Calu3 (cell line): ENCODE measurements at regions not wholly inside any gene's neighbourhood (a gene's known extent, or its start where the extent isn't known, plus 50 kb on each side); places are given as distances from the start of the nearest gene placed in this dataset.

Experiments
- BruUV-seq: library from RNA; stranded (reverse); fragments of 400-500 nt; replicated peaks from 2 replicates; lab custom pipeline; 2021; lab: Mats Ljungman, UMichigan
- CTCF ChIA-PET: fragments of 300-600 bp; sonication (Branson Sonifier 250); formaldehyde crosslinking; loops from one replicate; lab custom pipeline; 2022; ENCODE audit warnings: antibody characterized with exemption; lab: Charles Lee
- DNase-seq: peaks from one replicate; pipeline ENCODE4 v3.0.0; 2022
- H3K27ac Mint-ChIP-seq: one replicate; pipeline ENCODE4 v1.8.0; 2022; ENCODE audit warnings: mixed read lengths; ENCODE audit not compliant: unreplicated experiment
- H3K27me3 Mint-ChIP-seq: one replicate; pipeline ENCODE4 v1.8.0; 2022; ENCODE audit warnings: mixed read lengths; ENCODE audit not compliant: unreplicated experiment
- H3K36me3 Mint-ChIP-seq: one replicate; pipeline ENCODE4 v1.8.0; 2022; ENCODE audit warnings: mild to moderate bottlenecking, moderate library complexity, mixed read lengths; ENCODE audit not compliant: insufficient read depth, unreplicated experiment
- H3K4me1 Mint-ChIP-seq: one replicate; pipeline ENCODE4 v1.8.0; 2022; ENCODE audit warnings: mild to moderate bottlenecking, low read depth, mixed read lengths; ENCODE audit not compliant: unreplicated experiment
- H3K4me3 Mint-ChIP-seq: one replicate; pipeline ENCODE4 v1.8.0; 2022; ENCODE audit warnings: mild to moderate bottlenecking, low read depth, moderate library complexity, mixed read lengths; ENCODE audit not compliant: unreplicated experiment
- H3K9me3 Mint-ChIP-seq: one replicate; pipeline ENCODE4 v1.8.0; 2022; ENCODE audit warnings: low read depth, mixed read lengths; ENCODE audit not compliant: unreplicated experiment
- intact Hi-C: fragments of 100-400 bp; cut with micrococcal nuclease; formaldehyde crosslinking; loops from one replicate; pipeline ENCODE4 v1.10.0; 2022; ENCODE audit not compliant: unreplicated experiment
- TF ChIP-seq, protein P1 (sequence below): fragments of 200-600 bp; IDR thresholded peaks from one replicate; pipeline ENCODE4 v1.8.0; 2022; ENCODE audit warnings: antibody characterized with exemption; ENCODE audit not compliant: unreplicated experiment

DNA sequence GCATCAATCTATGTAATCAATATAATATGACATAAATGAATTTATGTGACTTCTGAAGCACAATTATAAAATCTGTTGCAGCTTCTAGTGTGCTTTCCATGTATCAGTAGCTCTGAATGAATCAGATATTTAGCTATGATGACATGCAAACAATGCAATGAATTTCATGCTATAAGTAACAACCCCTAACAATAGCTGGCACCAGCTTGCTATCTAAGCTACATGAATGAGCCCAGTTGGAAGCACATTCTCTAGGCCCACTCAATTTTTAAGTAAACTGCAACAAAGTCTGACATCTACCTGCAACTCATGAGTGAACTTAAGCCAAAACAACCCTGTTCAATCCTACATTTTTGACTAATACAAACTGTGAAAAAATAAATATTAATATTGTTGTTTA is 507.3 kb upstream of the ROBO1 start:
- BruUV-seq = no TSS peak

DNA sequence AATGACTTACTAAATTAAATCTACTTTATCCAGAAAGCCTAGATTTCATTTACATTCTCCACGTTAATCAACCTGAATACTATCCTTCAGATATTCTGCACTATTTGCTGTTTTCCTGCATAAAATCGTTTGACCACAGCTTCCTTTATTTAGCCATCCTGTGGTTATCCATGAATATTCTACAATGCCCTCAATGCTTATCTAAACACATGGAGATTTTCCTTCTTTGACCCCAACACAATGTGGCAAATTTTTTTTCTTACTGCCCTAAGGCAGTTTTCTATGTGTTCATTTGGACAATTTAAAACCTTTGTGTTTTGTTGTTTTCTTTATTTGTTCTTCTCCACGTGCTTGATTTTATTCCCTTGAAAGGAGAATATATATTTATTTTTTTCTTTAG is 495.5 kb upstream of the ROBO1 start:
- Mint-ChIP-seq H3K27ac (no peak overlapping the region), H3K27me3 (no peaks in the 10 kb centered on the region), H3K9me3 (no peaks in the 10 kb centered on the region), H3K4me3 (no peak overlapping the region), H3K36me3 (no peaks in the 10 kb centered on the region), H3K4me1 (no peaks in the 10 kb centered on the region)
- DNase-seq = no peak
- no TSS peak for BruUV-seq
- intact Hi-C loops = no loop called here
- CTCF ChIA-PET = no interaction called here
- TF ChIP-seq, protein P1, sequence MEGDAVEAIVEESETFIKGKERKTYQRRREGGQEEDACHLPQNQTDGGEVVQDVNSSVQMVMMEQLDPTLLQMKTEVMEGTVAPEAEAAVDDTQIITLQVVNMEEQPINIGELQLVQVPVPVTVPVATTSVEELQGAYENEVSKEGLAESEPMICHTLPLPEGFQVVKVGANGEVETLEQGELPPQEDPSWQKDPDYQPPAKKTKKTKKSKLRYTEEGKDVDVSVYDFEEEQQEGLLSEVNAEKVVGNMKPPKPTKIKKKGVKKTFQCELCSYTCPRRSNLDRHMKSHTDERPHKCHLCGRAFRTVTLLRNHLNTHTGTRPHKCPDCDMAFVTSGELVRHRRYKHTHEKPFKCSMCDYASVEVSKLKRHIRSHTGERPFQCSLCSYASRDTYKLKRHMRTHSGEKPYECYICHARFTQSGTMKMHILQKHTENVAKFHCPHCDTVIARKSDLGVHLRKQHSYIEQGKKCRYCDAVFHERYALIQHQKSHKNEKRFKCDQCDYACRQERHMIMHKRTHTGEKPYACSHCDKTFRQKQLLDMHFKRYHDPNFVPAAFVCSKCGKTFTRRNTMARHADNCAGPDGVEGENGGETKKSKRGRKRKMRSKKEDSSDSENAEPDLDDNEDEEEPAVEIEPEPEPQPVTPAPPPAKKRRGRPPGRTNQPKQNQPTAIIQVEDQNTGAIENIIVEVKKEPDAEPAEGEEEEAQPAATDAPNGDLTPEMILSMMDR = no peak

More for the DNA sequence above, 507.3 kb upstream of the ROBO1 start:
- H3K27ac Mint-ChIP-seq = no peak overlapping the region
- H3K4me1 Mint-ChIP-seq = no peaks in the 10 kb centered on the region
- intact Hi-C loops = no loop called here
- no peak for DNase-seq
- no peaks in the 10 kb centered on the region for H3K27me3 Mint-ChIP-seq
- peaks cover 5% of the 10 kb centered on the region for H3K9me3 Mint-ChIP-seq
- TF ChIP-seq, protein P1 = no peak
- H3K36me3 Mint-ChIP-seq = no peaks in the 10 kb centered on the region
- CTCF ChIA-PET = no interaction called here
- no peak overlapping the region for H3K4me3 Mint-ChIP-seq

DNA sequence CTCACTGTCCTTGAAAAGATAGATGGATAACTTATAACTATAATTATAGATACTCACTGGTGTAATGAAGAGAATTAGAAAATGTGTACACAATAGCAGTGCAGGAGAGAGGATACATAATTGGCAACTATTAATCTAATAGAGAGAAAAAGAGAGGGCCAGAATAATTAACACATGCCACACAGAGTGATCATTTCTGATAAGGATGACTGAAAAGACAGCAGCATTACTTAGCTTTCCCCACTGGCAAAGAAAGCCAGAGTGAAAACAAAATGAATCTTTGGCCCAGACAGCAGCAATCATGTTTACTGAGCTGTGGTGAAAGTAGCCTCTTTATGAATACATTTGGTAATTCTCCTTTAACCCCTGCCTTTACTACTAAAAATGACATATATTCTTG is 493.3 kb upstream of the ROBO1 start:
- BruUV-seq = no TSS peak
- TF ChIP-seq, protein P1 = no peak
- H3K27me3 Mint-ChIP-seq = no peaks in the 10 kb centered on the region
- no peak overlapping the region for H3K27ac Mint-ChIP-seq
- intact Hi-C loops = no loop called here
- no peaks in the 10 kb centered on the region for H3K36me3 Mint-ChIP-seq
- CTCF ChIA-PET = no interaction called here
- no peak overlapping the region for H3K4me3 Mint-ChIP-seq
- DNase-seq = no peak
- H3K4me1 Mint-ChIP-seq = no peaks in the 10 kb centered on the region
- H3K9me3 Mint-ChIP-seq = no peaks in the 10 kb centered on the region

DNA sequence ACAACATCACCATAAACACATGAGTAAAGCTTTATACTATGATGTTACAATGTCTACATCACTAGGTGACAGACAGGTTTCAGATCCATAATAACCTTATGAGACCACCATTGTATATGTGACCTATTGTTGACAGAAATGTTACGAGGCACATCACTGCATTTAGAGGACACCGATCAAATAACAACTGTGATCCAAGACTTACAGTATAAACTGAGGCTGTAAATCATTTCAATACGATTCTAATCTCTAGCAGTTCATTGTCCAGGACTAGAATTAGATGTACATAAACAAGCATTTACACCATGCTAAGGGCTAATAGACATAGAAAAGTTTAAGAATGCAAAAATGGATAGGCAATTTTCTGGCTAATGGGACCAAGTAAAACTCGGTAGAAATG is 491.9 kb upstream of the ROBO1 start:
- Mint-ChIP-seq H3K4me1 (no peaks in the 10 kb centered on the region), H3K27ac (no peak overlapping the region), H3K36me3 (no peaks in the 10 kb centered on the region), H3K27me3 (no peaks in the 10 kb centered on the region), H3K9me3 (no peaks in the 10 kb centered on the region), H3K4me3 (no peak overlapping the region)
- TF ChIP-seq, protein P1 = no peak
- CTCF ChIA-PET = no interaction called here
- intact Hi-C loops = no loop called here
- BruUV-seq = no TSS peak
- no peak for DNase-seq
